GM12891 (cell line): ENCODE measurements at regions not wholly inside any gene's neighbourhood (a gene's known extent, or its start where the extent isn't known, plus 50 kb on each side); places are given as distances from the start of the nearest gene placed in this dataset.

Experiments
- PAX5 ChIP-seq: IDR thresholded peaks from 2 replicates; pipeline ENCODE4 v1.6.1; 2011; ENCODE audit warnings: low read length, moderate library complexity, mild to moderate bottlenecking; ENCODE audit not compliant: insufficient read depth, severe bottlenecking
- POLR2A ChIP-seq: IDR thresholded peaks from 2 replicates; pipeline ENCODE4 v1.6.1; 2011; ENCODE audit warnings: low read depth, low read length, control low read depth
- POLR2AphosphoS5 ChIP-seq: IDR thresholded peaks from 2 replicates; pipeline ENCODE4 v1.6.1; 2011; ENCODE audit warnings: low read depth, low read length, control low read depth
- TAF1 ChIP-seq: IDR thresholded peaks from 2 replicates; pipeline ENCODE4 v1.6.1; 2011; ENCODE audit warnings: low read depth, low read length, control low read depth

GRCh38 chr6:120392941-120393340 lies 941.3 kb downstream of the TBC1D32 start:
- TF ChIP-seq POLR2A (no peak), POLR2AphosphoS5 (no peak), PAX5 (no peak), TAF1 (no peak)
